ENCODE measurements at regions not wholly inside any gene's neighbourhood (a gene's known extent, or its start where the extent isn't known, plus 50 kb on each side); places are given as distances from the start of the nearest gene placed in this dataset.

- Histone ChIP-seq H3K36me3 (ENCODE audit: control insufficient read depth in 1 of 2, insufficient read depth in 2 of 2, low read depth in 1 of 2, low read length in 2 of 2) (no peaks in the 10 kb centered on the region), H3K4me2 (ENCODE audit: low read length, poor library complexity, severe bottlenecking) (no peak overlapping the region), H2BK12ac (ENCODE audit: low read length in 2 of 2) (no peak overlapping the region), H3K4me1 (ENCODE audit: control insufficient read depth, insufficient read depth, low read depth, low read length) (no peaks in the 10 kb centered on the region), H4K8ac (ENCODE audit: low read length) (no peak overlapping the region), H4K91ac (ENCODE audit: low read length) (no peak overlapping the region), H3K4me3 (ENCODE audit: insufficient read depth in 1 of 2, low read depth in 1 of 2, low read length in 2 of 2) (no peak overlapping the region), H3K79me1 (replicated peaks; ENCODE audit: low read length, poor library complexity, severe bottlenecking) (no peaks in the 10 kb centered on the region), H3K9ac (ENCODE audit: low read length) (no peak overlapping the region), H2BK15ac (ENCODE audit: low read depth, poor library complexity, severe bottlenecking) (no peak overlapping the region), H3K14ac (ENCODE audit: low read length in 2 of 2) (no peak overlapping the region), H3K27ac (ENCODE audit: low read length, poor library complexity, severe bottlenecking) (no peak overlapping the region), H3K18ac (ENCODE audit: low read depth in 1 of 2, low read length in 2 of 2) (no peak overlapping the region), H3K27me3 (ENCODE audit: control insufficient read depth in 1 of 2, insufficient read depth in 1 of 2, low read length in 2 of 2) (peaks cover 0 to 7% of the 10 kb centered on the region in 2 experiments), H2BK5ac (ENCODE audit: low read depth, low read length, poor library complexity, severe bottlenecking) (no peak overlapping the region), H2BK120ac (ENCODE audit: low read depth, low read length) (no peak overlapping the region), H3K23ac (ENCODE audit: low read length in 2 of 2) (no peak overlapping the region), H3K4ac (ENCODE audit: low read depth in 1 of 2, low read length in 2 of 2) (no peak overlapping the region), H2AK5ac (ENCODE audit: low read length, severe bottlenecking) (no peak overlapping the region), H3K9me3 (ENCODE audit: control insufficient read depth, low read length) (no peaks in the 10 kb centered on the region), H2AFZ (ENCODE audit: low read depth, low read length) (no peak overlapping the region)
- no peak for DNase-seq
- 72% methylated on average over 9 of the region's 9 CpGs for WGBS
Observed at GRCh38 chr12:130063866-130064265, 98.4 kb upstream of the FZD10 start.

GRCh38 chr12:130064999-130065398 lies 97.3 kb upstream of the FZD10 start:
- Histone ChIP-seq H3K9me3 (ENCODE audit: control insufficient read depth, low read length) (no peaks in the 10 kb centered on the region), H2BK120ac (ENCODE audit: low read depth, low read length) (no peak overlapping the region), H3K14ac (ENCODE audit: low read length in 2 of 2) (no peak overlapping the region), H3K36me3 (ENCODE audit: control insufficient read depth in 1 of 2, insufficient read depth in 2 of 2, low read depth in 1 of 2, low read length in 2 of 2) (no peaks in the 10 kb centered on the region), H3K4me2 (ENCODE audit: low read length, poor library complexity, severe bottlenecking) (no peak overlapping the region), H3K79me1 (replicated peaks; ENCODE audit: low read length, poor library complexity, severe bottlenecking) (no peaks in the 10 kb centered on the region), H3K27me3 (ENCODE audit: control insufficient read depth in 1 of 2, insufficient read depth in 1 of 2, low read length in 2 of 2) (peaks cover 0 to 2% of the 10 kb centered on the region in 2 experiments), H3K27ac (ENCODE audit: low read length, poor library complexity, severe bottlenecking) (no peak overlapping the region), H3K4me3 (ENCODE audit: insufficient read depth in 1 of 2, low read depth in 1 of 2, low read length in 2 of 2) (no peak overlapping the region), H3K9ac (ENCODE audit: low read length) (no peak overlapping the region), H3K18ac (ENCODE audit: low read depth in 1 of 2, low read length in 2 of 2) (no peak overlapping the region), H2BK15ac (ENCODE audit: low read depth, poor library complexity, severe bottlenecking) (no peak overlapping the region), H4K8ac (ENCODE audit: low read length) (no peak overlapping the region), H3K23ac (ENCODE audit: low read length in 2 of 2) (no peak overlapping the region), H3K4ac (ENCODE audit: low read depth in 1 of 2, low read length in 2 of 2) (no peak overlapping the region), H2AK5ac (ENCODE audit: low read length, severe bottlenecking) (no peak overlapping the region), H2BK12ac (ENCODE audit: low read length in 2 of 2) (no peak overlapping the region), H4K91ac (ENCODE audit: low read length) (no peak overlapping the region), H2AFZ (ENCODE audit: low read depth, low read length) (no peak overlapping the region), H2BK5ac (ENCODE audit: low read depth, low read length, poor library complexity, severe bottlenecking) (no peak overlapping the region), H3K4me1 (ENCODE audit: control insufficient read depth, insufficient read depth, low read depth, low read length) (no peaks in the 10 kb centered on the region)
- 44% methylated on average over 4 of the region's 4 CpGs for WGBS
- no peak for DNase-seq

- no peak overlapping the region for H3K18ac ChIP-seq (ENCODE audit: low read depth in 1 of 2, low read length in 2 of 2)
- no peak overlapping the region for H2AK5ac ChIP-seq (ENCODE audit: low read length, severe bottlenecking)
- DNase-seq, result no peak
- H2BK12ac ChIP-seq (ENCODE audit: low read length in 2 of 2), result no peak overlapping the region
- no peak overlapping the region for H3K4me2 ChIP-seq (ENCODE audit: low read length, poor library complexity, severe bottlenecking)
- H3K79me1 ChIP-seq (replicated peaks; ENCODE audit: low read length, poor library complexity, severe bottlenecking), result no peaks in the 10 kb centered on the region
- H2BK5ac ChIP-seq (ENCODE audit: low read depth, low read length, poor library complexity, severe bottlenecking), result no peak overlapping the region
- no peak overlapping the region for H2BK15ac ChIP-seq (ENCODE audit: low read depth, poor library complexity, severe bottlenecking)
- 66% methylated on average over 3 of the region's 5 CpGs for whole genome bisulfite sequencing
- no peaks in the 10 kb centered on the region for H3K4me1 ChIP-seq (ENCODE audit: control insufficient read depth, insufficient read depth, low read depth, low read length)
- no peak overlapping the region for H4K8ac ChIP-seq (ENCODE audit: low read length)
- H2BK120ac ChIP-seq (ENCODE audit: low read depth, low read length), result no peak overlapping the region
- H4K91ac ChIP-seq (ENCODE audit: low read length), result no peak overlapping the region
- no peak overlapping the region for H3K27ac ChIP-seq (ENCODE audit: low read length, poor library complexity, severe bottlenecking)
- H3K14ac ChIP-seq (ENCODE audit: low read length in 2 of 2), result no peak overlapping the region
- no peak overlapping the region for H3K4me3 ChIP-seq (ENCODE audit: insufficient read depth in 1 of 2, low read depth in 1 of 2, low read length in 2 of 2)
- no peak overlapping the region for H3K4ac ChIP-seq (ENCODE audit: low read depth in 1 of 2, low read length in 2 of 2)
- H2AFZ ChIP-seq (ENCODE audit: low read depth, low read length), result no peak overlapping the region
- H3K23ac ChIP-seq (ENCODE audit: low read length in 2 of 2), result no peak overlapping the region
- no peaks in the 10 kb centered on the region for H3K9me3 ChIP-seq (ENCODE audit: control insufficient read depth, low read length)
- H3K36me3 ChIP-seq (ENCODE audit: control insufficient read depth in 1 of 2, insufficient read depth in 2 of 2, low read depth in 1 of 2, low read length in 2 of 2), result no peaks in the 10 kb centered on the region
- peaks cover 0 to 2% of the 10 kb centered on the region in 2 experiments for H3K27me3 ChIP-seq (ENCODE audit: control insufficient read depth in 1 of 2, insufficient read depth in 1 of 2, low read length in 2 of 2)
- H3K9ac ChIP-seq (ENCODE audit: low read length), result no peak overlapping the region
Observed at GRCh38 chr12:130066742-130067141, 95.5 kb upstream of the FZD10 start.

GRCh38 chr12:130068741-130069140 lies 93.5 kb upstream of the FZD10 start:
- no peak overlapping the region for H3K4me3 ChIP-seq (ENCODE audit: insufficient read depth in 1 of 2, low read depth in 1 of 2, low read length in 2 of 2)
- H2BK5ac ChIP-seq (ENCODE audit: low read depth, low read length, poor library complexity, severe bottlenecking), result no peak overlapping the region
- H3K79me1 ChIP-seq (replicated peaks; ENCODE audit: low read length, poor library complexity, severe bottlenecking), result no peaks in the 10 kb centered on the region
- no peak overlapping the region for H2BK12ac ChIP-seq (ENCODE audit: low read length in 2 of 2)
- H3K18ac ChIP-seq (ENCODE audit: low read depth in 1 of 2, low read length in 2 of 2), result no peak overlapping the region
- H2AK5ac ChIP-seq (ENCODE audit: low read length, severe bottlenecking), result no peak overlapping the region
- no peak overlapping the region for H2BK15ac ChIP-seq (ENCODE audit: low read depth, poor library complexity, severe bottlenecking)
- no peak overlapping the region for H3K23ac ChIP-seq (ENCODE audit: low read length in 2 of 2)
- H3K14ac ChIP-seq (ENCODE audit: low read length in 2 of 2), result no peak overlapping the region
- H3K27me3 ChIP-seq (ENCODE audit: control insufficient read depth in 1 of 2, insufficient read depth in 1 of 2, low read length in 2 of 2), result peaks cover 0 to 2% of the 10 kb centered on the region in 2 experiments
- no peaks in the 10 kb centered on the region for H3K9me3 ChIP-seq (ENCODE audit: control insufficient read depth, low read length)
- 85% methylated on average over 11 of the region's 11 CpGs for WGBS
- no peaks in the 10 kb centered on the region for H3K36me3 ChIP-seq (ENCODE audit: control insufficient read depth in 1 of 2, insufficient read depth in 2 of 2, low read depth in 1 of 2, low read length in 2 of 2)
- no peak overlapping the region for H3K4ac ChIP-seq (ENCODE audit: low read depth in 1 of 2, low read length in 2 of 2)
- H4K91ac ChIP-seq (ENCODE audit: low read length), result no peak overlapping the region
- no peak overlapping the region for H2AFZ ChIP-seq (ENCODE audit: low read depth, low read length)
- H3K4me2 ChIP-seq (ENCODE audit: low read length, poor library complexity, severe bottlenecking), result no peak overlapping the region
- H3K4me1 ChIP-seq (ENCODE audit: control insufficient read depth, insufficient read depth, low read depth, low read length), result no peaks in the 10 kb centered on the region
- no peak for DNase-seq
- H3K27ac ChIP-seq (ENCODE audit: low read length, poor library complexity, severe bottlenecking), result no peak overlapping the region
- no peak overlapping the region for H2BK120ac ChIP-seq (ENCODE audit: low read depth, low read length)
- no peak overlapping the region for H4K8ac ChIP-seq (ENCODE audit: low read length)
- H3K9ac ChIP-seq (ENCODE audit: low read length), result no peak overlapping the region

All from mesenchymal stem cell (in vitro differentiated cells and primary cell).